H1 (cell line): ENCODE measurements at regions not wholly inside any gene's neighbourhood (a gene's known extent, or its start where the extent isn't known, plus 50 kb on each side); places are given as distances from the start of the nearest gene placed in this dataset.

Experiments
- ATF2 ChIP-seq: IDR thresholded peaks from 2 replicates; pipeline ENCODE4 v1.6.1; 2012; ENCODE audit warnings: low read length, inconsistent platforms
- BACH1 ChIP-seq: IDR thresholded peaks from 2 replicates; pipeline ENCODE4 v1.6.1; 2012; ENCODE audit warnings: low read length, improper control_type of control experiment
- POU5F1 ChIP-seq: IDR thresholded peaks from 2 replicates; pipeline ENCODE4 v1.6.1; 2011; ENCODE audit warnings: low read depth, mild to moderate bottlenecking, low read length, moderate library complexity
- RFX5 ChIP-seq: IDR thresholded peaks from 2 replicates; pipeline ENCODE4 v1.6.1; 2011; ENCODE audit warnings: low read depth, low read length, improper control_type of control experiment, borderline replicate concordance
- RXRA ChIP-seq: IDR thresholded peaks from 2 replicates; pipeline ENCODE4 v1.6.1; 2011; ENCODE audit warnings: low read depth, mild to moderate bottlenecking, low read length, moderate library complexity; ENCODE audit not compliant: insufficient read depth
- SAP30 ChIP-seq: fragments of 300-600 bp; sonication (generic); IDR thresholded peaks from 2 replicates; pipeline ENCODE4 v1.7.1; 2012; ENCODE audit warnings: low read length, moderate library complexity, mild to moderate bottlenecking, inconsistent platforms; ENCODE audit not compliant: insufficient read depth, insufficient replicate concordance
- SIX5 ChIP-seq: IDR thresholded peaks from 2 replicates; pipeline ENCODE4 v1.6.1; 2011; ENCODE audit warnings: mild to moderate bottlenecking, low read depth, low read length
- SP2 ChIP-seq: IDR thresholded peaks from 2 replicates; pipeline ENCODE4 v1.6.1; 2012; ENCODE audit warnings: mild to moderate bottlenecking, low read length, inconsistent platforms
- TAF7 ChIP-seq: optimal IDR thresholded peaks from 2 replicates; pipeline ENCODE3; 2011; ENCODE audit warnings: low read depth, mild to moderate bottlenecking, inconsistent platforms, low read length, moderate library complexity, borderline replicate concordance

DNA sequence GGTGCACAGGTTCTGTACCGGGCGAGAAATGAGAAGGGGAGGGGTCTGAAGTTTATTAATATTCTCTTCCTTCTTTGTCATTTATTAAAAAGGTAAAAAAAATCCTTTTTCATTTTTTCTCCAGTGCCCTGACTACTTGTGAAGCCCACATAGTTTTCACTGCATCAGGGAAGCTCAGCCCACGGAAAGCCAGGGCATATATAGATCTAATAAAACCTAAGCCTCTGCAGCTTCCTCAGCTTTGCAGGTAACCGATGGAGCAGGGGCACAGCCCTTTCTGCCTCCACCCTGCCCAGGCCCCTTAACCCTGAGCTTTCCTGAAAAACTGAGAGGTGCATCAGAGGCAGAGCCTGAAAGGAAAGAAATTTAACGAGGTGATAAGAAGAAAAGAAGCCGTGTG lies 140.1 kb downstream of the NXPE2 start (continued):
- TF ChIP-seq ATF2 = no peak
- TF ChIP-seq SIX5 = no peak
- no peak for TF ChIP-seq RFX5
- TF ChIP-seq SP2 = no peak
- TF ChIP-seq POU5F1 = no peak
- no peak for TF ChIP-seq RXRA
- TF ChIP-seq SAP30 = no peak
- TF ChIP-seq BACH1 = no peak
- no peak for TF ChIP-seq TAF7
